ENCODE measurements at regions not wholly inside any gene's neighbourhood (a gene's known extent, or its start where the extent isn't known, plus 50 kb on each side); places are given as distances from the start of the nearest gene placed in this dataset.
"Not testable (repeated sequence)": the region's sequence is repeated elsewhere in the genome, so short reads cannot be mapped to it uniquely, and the experiment has no call there.

GRCh38 chr3:61445924-61446323, 115.4 kb upstream of the PTPRG start:
- no peak for DNase-seq

- no peak for DNase-seq
Measured at GRCh38 chr3:61446341-61446740, 115.0 kb upstream of the PTPRG start.

GRCh38 chr3:61448378-61448777, 113.0 kb upstream of the PTPRG start:
- no peak for DNase-seq

GRCh38 chr3:61449327-61450040, 111.9 kb upstream of the PTPRG start:
- DNase-seq = no peak

GRCh38 chr3:61450866-61451265, 110.5 kb upstream of the PTPRG start:
- no peak for DNase-seq

GRCh38 chr3:61451841-61452240, 109.5 kb upstream of the PTPRG start:
- no peak for DNase-seq

- no peak for DNase-seq
Measured at GRCh38 chr3:61452535-61453090, 108.8 kb upstream of the PTPRG start.

- no peak for DNase-seq
Measured at GRCh38 chr3:61454006-61454585, 107.3 kb upstream of the PTPRG start.

GRCh38 chr3:61454801-61455200, 106.6 kb upstream of the PTPRG start:
- DNase-seq = no peak

- DNase-seq = no peak
Measured at GRCh38 chr3:61460636-61461035, 100.7 kb upstream of the PTPRG start.

GRCh38 chr3:61463191-61463590, 98.2 kb upstream of the PTPRG start:
- DNase-seq = no peak

GRCh38 chr3:61464518-61465140, 96.7 kb upstream of the PTPRG start:
- no peak for DNase-seq

- no peak for DNase-seq
Measured at GRCh38 chr3:61466357-61466756, 95.0 kb upstream of the PTPRG start.

- no peak for DNase-seq
Measured at GRCh38 chr3:61483997-61484396, 77.4 kb upstream of the PTPRG start.

- no peak for DNase-seq
Measured at GRCh38 chr3:61493339-61493738, 68.0 kb upstream of the PTPRG start.

GRCh38 chr3:61494309-61494708, 67.1 kb upstream of the PTPRG start:
- DNase-seq = not testable (repeated sequence)

GRCh38 chr3:61497463-61497862, 63.9 kb upstream of the PTPRG start:
- DNase-seq = no peak

GRCh38 chr3:61505197-61505596, 56.2 kb upstream of the PTPRG start:
- no peak for DNase-seq

- DNase-seq = no peak
Measured at GRCh38 chr3:61507946-61508345, 53.4 kb upstream of the PTPRG start.
